Mesendoderm (in vitro differentiated cells): ENCODE measurements at regions not wholly inside any gene's neighbourhood (a gene's known extent, or its start where the extent isn't known, plus 50 kb on each side); places are given as distances from the start of the nearest gene placed in this dataset.

Experiments used
- DNase-seq: peaks from one replicate; pipeline ENCODE4 v3.0.0; 2013
- H2AK5ac ChIP-seq: 2 replicates; pipeline ENCODE4 v1.6.1; 2013; ENCODE audit warnings: low read length, inconsistent platforms
- H2BK120ac ChIP-seq: 2 replicates; pipeline ENCODE4 v1.6.1; 2013; ENCODE audit warnings: low read depth, mild to moderate bottlenecking, low read length, moderate library complexity, mixed read lengths
- H2BK15ac ChIP-seq: replicated peaks from 2 replicates; pipeline ENCODE4 v1.6.1; 2013; ENCODE audit warnings: low read depth, mild to moderate bottlenecking, moderate library complexity
- H2BK5ac ChIP-seq: 2 replicates; pipeline ENCODE4 v1.6.1; 2013; ENCODE audit warnings: low read length, inconsistent platforms
- H3K18ac ChIP-seq: 2 replicates; pipeline ENCODE4 v1.6.1; 2013; ENCODE audit warnings: mild to moderate bottlenecking, low read length, mixed read lengths
- H3K23ac ChIP-seq: one replicate; pipeline ENCODE4 v1.6.1; 2013; ENCODE audit warnings: low read length
- H3K27ac ChIP-seq: 2 replicates; pipeline ENCODE4 v1.5.1; 2013; ENCODE audit warnings: low read depth, mild to moderate bottlenecking, inconsistent platforms, low read length, moderate library complexity
- H3K27me3 ChIP-seq: 2 replicates; pipeline ENCODE4 v1.6.1; 2013; ENCODE audit warnings: low read length, control low read depth, mild to moderate bottlenecking, inconsistent platforms; ENCODE audit not compliant: insufficient read depth, poor library complexity
- H3K36me3 ChIP-seq: 2 replicates; pipeline ENCODE4 v1.6.1; 2013; ENCODE audit warnings: low read length, inconsistent platforms; ENCODE audit not compliant: control insufficient read depth, insufficient read depth
- H3K4ac ChIP-seq: one replicate; pipeline ENCODE4 v1.6.1; 2013; ENCODE audit warnings: low read depth, mild to moderate bottlenecking, low read length, moderate library complexity
- H3K4me1 ChIP-seq: 2 replicates; pipeline ENCODE4 v1.6.1; 2013; ENCODE audit warnings: low read depth, low read length, inconsistent platforms; ENCODE audit not compliant: control insufficient read depth
- H3K4me2 ChIP-seq: 2 replicates; pipeline ENCODE4 v1.6.1; 2013; ENCODE audit warnings: low read length
- H3K4me3 ChIP-seq: 2 replicates; pipeline ENCODE4 v1.5.1; 2013; ENCODE audit warnings: mild to moderate bottlenecking, low read length
- H3K56ac ChIP-seq: one replicate; pipeline ENCODE4 v1.6.1; 2013; ENCODE audit warnings: low read length
- H3K79me1 ChIP-seq: 2 replicates; pipeline ENCODE4 v1.6.1; 2013; ENCODE audit warnings: low read length, inconsistent platforms
- H3K79me2 ChIP-seq: 2 replicates; pipeline ENCODE4 v1.6.1; 2013; ENCODE audit warnings: mild to moderate bottlenecking, low read length; ENCODE audit not compliant: control insufficient read depth, insufficient read depth
- H3K9ac ChIP-seq: 2 replicates; pipeline ENCODE4 v1.6.1; 2013; ENCODE audit warnings: low read length, inconsistent platforms
- H4K5ac ChIP-seq: one replicate; pipeline ENCODE4 v1.6.1; 2013; ENCODE audit warnings: low read length
- H4K8ac ChIP-seq: one replicate; pipeline ENCODE4 v1.6.1; 2013; ENCODE audit warnings: low read depth, mild to moderate bottlenecking, control low read depth, low read length, moderate library complexity
- WGBS: extraction: QIAGEN DNeasy Blood & Tissue Kit; methylation state at CpG from one replicate; pipeline ENCODE4 v1.1.7; 2013; ENCODE audit warnings: low lambda C conversion rate, missing lambda C conversion rate; ENCODE audit not compliant: insufficient coverage; ENCODE audit errors: extremely low coverage; 5-methylcytosine and 5-hydroxymethylcytosine counted together

DNA sequence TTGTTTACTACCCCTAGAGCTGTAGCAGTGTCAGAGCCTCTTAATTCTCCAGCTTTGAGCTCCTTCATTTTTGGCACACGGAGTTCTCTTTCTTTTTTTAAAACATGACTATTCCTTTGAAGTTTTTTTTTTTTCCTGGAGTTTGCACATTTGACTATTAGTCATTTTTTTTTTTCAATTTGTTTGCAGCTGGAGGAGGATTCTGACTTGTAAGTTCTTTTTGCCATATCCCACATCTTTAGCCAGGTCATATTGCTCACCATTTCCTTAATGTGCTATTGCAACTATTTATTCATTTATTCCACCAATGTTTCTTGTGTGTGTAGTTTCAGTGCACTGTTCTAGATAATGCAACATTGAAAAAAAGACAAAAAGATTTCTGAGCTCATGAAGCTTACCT is 166.3 kb upstream of the ARHGAP20 start:
- no peaks in the 10 kb centered on the region for H3K4me1 ChIP-seq
- H2BK15ac ChIP-seq = no peak overlapping the region
- H3K27me3 ChIP-seq = no peaks in the 10 kb centered on the region
- DNase-seq = no peak
- no peak overlapping the region for H3K27ac ChIP-seq
- H3K18ac ChIP-seq = no peak overlapping the region
- H2BK120ac ChIP-seq = no peak overlapping the region
- no peak overlapping the region for H4K5ac ChIP-seq
- H4K8ac ChIP-seq = no peak overlapping the region
- no peak overlapping the region for H3K4ac ChIP-seq
- no peak overlapping the region for H3K23ac ChIP-seq
- H3K9ac ChIP-seq = no peak overlapping the region
- no peaks in the 10 kb centered on the region for H3K79me1 ChIP-seq
- no peaks in the 10 kb centered on the region for H3K79me2 ChIP-seq
- no peak overlapping the region for H3K4me3 ChIP-seq
- H3K4me2 ChIP-seq = no peak overlapping the region
- no peak overlapping the region for H3K56ac ChIP-seq
- no peaks in the 10 kb centered on the region for H3K36me3 ChIP-seq
- no peak overlapping the region for H2BK5ac ChIP-seq
- WGBS = no CpG with 5 or more reads among the region's 1 CpG
- no peak overlapping the region for H2AK5ac ChIP-seq

DNA sequence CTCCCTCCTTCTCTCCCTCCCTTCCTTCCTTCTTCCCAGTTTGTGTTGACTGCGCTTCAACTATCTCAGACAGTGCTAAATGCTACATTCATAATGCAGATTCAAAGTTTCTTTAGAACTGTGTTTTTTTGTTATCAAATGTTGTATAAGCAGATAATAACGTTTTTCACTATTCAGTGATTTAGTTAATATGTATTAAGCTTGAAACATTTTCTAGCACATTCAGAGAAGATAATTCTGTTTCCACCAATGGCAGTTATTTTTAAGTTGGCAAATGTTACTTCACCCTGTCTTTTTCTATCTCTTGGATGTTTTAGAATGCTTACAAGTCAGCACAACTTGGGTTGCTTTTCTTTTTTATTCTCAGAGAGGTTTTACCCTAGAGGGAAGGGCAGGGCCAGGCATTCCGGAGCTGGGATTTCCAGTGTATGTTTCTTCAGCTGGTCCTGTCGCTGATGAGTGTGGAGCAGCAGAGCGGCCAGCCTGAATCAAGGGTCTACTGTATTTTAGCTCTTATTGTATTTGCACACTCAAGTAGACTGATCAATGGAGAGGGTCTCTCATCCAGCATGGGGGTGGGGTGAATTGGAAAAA is 162.3 kb upstream of the ARHGAP20 start:
- H3K27ac ChIP-seq = no peak overlapping the region
- no CpG with 5 or more reads among the region's 5 CpGs for WGBS
- no peaks in the 10 kb centered on the region for H3K4me1 ChIP-seq
- no peaks in the 10 kb centered on the region for H3K27me3 ChIP-seq
- no peaks in the 10 kb centered on the region for H3K36me3 ChIP-seq
- H3K56ac ChIP-seq = no peak overlapping the region
- H2AK5ac ChIP-seq = no peak overlapping the region
- no peak overlapping the region for H3K23ac ChIP-seq
- H2BK15ac ChIP-seq = no peak overlapping the region
- H3K4me2 ChIP-seq = no peak overlapping the region
- H3K18ac ChIP-seq = no peak overlapping the region
- no peak overlapping the region for H3K4ac ChIP-seq
- no peak overlapping the region for H2BK120ac ChIP-seq
- no peak overlapping the region for H3K9ac ChIP-seq
- H3K79me1 ChIP-seq = no peaks in the 10 kb centered on the region
- no peak overlapping the region for H2BK5ac ChIP-seq
- no peak overlapping the region for H4K5ac ChIP-seq
- no peaks in the 10 kb centered on the region for H3K79me2 ChIP-seq
- DNase-seq = no peak
- no peak overlapping the region for H4K8ac ChIP-seq
- H3K4me3 ChIP-seq = no peak overlapping the region

DNA sequence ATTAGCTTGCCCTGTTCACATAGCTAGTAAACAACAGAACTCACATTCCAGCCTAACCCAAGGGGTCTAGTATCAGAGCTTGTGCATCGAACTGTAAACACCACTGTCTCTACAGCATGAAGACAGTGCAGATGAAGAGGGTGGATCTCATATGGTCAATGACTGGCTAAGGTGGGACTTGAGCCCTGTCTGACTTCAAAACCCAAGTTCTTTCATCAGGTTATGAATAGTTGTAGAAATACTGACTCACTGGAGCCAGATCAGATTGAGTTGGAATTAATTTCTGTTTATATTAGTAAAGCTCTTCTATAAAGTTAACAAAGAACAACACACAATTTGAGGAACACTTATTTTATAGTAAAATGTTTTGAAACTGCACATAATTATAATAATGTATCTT is 161.7 kb upstream of the ARHGAP20 start:
- Histone ChIP-seq H2BK15ac (no peak overlapping the region), H3K27ac (no peak overlapping the region), H3K4ac (no peak overlapping the region), H2BK5ac (no peak overlapping the region), H2AK5ac (no peak overlapping the region), H3K4me2 (no peak overlapping the region), H3K4me1 (no peaks in the 10 kb centered on the region), H4K5ac (no peak overlapping the region), H3K27me3 (no peaks in the 10 kb centered on the region), H3K36me3 (no peaks in the 10 kb centered on the region), H3K18ac (no peak overlapping the region), H3K4me3 (no peak overlapping the region), H4K8ac (no peak overlapping the region), H2BK120ac (no peak overlapping the region), H3K23ac (no peak overlapping the region), H3K56ac (no peak overlapping the region), H3K9ac (no peak overlapping the region), H3K79me1 (no peaks in the 10 kb centered on the region), H3K79me2 (no peaks in the 10 kb centered on the region)
- WGBS = no CpG with 5 or more reads among the region's 1 CpG
- no peak for DNase-seq

DNA sequence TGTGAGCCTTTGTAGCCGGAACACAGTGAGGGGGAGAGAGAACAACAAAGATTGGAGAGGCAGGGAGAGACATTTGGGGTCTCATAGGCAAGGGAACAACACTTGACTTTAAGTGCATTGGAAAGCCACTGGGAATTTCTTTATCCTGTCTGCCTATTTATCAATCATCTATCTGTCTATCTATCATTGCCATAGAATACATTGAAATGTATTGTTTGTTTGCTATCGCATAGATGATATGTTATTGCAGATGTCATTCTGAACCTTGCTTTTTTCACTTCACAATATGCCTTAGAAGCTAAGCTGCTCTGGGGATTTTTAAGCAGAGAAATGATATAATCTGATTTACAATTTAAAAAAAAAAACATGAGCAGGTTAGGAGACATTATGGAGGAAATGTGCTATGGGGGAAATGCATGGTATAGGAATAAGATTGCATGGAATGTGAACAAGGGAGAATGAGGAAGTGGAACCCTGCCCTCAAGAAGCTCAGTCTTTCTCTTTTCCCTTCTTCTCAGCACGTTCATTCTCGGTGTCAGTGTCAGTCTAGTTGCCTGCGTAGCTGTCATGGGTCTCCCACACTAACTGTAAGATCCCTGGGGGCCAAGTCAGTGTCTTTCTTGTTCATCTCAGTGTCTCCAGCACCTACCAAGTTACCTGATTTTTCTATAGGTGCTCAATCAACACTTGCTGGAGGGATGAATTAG is 158.7 kb upstream of the ARHGAP20 start:
- no peak overlapping the region for H3K9ac ChIP-seq
- H2BK15ac ChIP-seq = no peak overlapping the region
- H3K4me2 ChIP-seq = no peak overlapping the region

DNA sequence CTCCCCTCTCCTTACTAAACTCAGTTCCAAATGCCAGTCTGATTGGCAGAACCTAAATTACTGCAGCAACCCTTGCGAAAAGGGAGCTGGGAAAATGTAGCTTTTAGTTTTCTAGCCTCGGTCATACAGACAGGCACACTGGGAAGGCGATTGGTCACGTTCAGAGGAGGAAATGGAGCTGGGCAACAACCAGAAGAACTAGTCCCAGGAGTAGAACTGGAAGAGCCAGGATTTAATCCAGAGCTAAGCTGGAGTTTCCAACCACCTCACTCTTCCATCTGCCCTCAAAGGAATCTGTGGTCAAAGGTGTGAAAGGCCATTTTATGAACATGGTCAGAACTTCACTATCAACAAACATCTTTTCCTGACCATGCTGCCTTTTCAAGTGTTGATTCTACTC is 155.7 kb upstream of the ARHGAP20 start:
- Histone ChIP-seq H3K36me3 (no peaks in the 10 kb centered on the region), H2BK15ac (no peak overlapping the region), H3K27me3 (no peaks in the 10 kb centered on the region), H2AK5ac (no peak overlapping the region), H3K23ac (no peak overlapping the region), H3K4me3 (no peak overlapping the region), H3K79me2 (no peaks in the 10 kb centered on the region), H4K5ac (no peak overlapping the region), H3K4ac (no peak overlapping the region), H3K4me2 (no peak overlapping the region), H3K27ac (no peak overlapping the region), H2BK5ac (no peak overlapping the region), H3K18ac (no peak overlapping the region), H4K8ac (no peak overlapping the region), H3K9ac (no peak overlapping the region), H3K56ac (no peak overlapping the region), H3K79me1 (no peaks in the 10 kb centered on the region), H3K4me1 (no peaks in the 10 kb centered on the region), H2BK120ac (no peak overlapping the region)
- no peak for DNase-seq
- no CpG with 5 or more reads among the region's 4 CpGs for WGBS

More for the DNA sequence above, 158.7 kb upstream of the ARHGAP20 start:
- Histone ChIP-seq H3K18ac (no peak overlapping the region), H3K79me2 (no peaks in the 10 kb centered on the region), H3K56ac (no peak overlapping the region), H3K27me3 (no peaks in the 10 kb centered on the region), H4K8ac (no peak overlapping the region), H3K4me3 (no peak overlapping the region), H3K79me1 (no peaks in the 10 kb centered on the region), H4K5ac (no peak overlapping the region), H3K36me3 (no peaks in the 10 kb centered on the region), H2BK5ac (no peak overlapping the region), H3K4ac (no peak overlapping the region), H3K23ac (no peak overlapping the region), H2AK5ac (no peak overlapping the region), H3K27ac (no peak overlapping the region), H2BK120ac (no peak overlapping the region), H3K4me1 (no peaks in the 10 kb centered on the region)
- DNase-seq = no peak
- WGBS = no CpG with 5 or more reads among the region's 5 CpGs

DNA sequence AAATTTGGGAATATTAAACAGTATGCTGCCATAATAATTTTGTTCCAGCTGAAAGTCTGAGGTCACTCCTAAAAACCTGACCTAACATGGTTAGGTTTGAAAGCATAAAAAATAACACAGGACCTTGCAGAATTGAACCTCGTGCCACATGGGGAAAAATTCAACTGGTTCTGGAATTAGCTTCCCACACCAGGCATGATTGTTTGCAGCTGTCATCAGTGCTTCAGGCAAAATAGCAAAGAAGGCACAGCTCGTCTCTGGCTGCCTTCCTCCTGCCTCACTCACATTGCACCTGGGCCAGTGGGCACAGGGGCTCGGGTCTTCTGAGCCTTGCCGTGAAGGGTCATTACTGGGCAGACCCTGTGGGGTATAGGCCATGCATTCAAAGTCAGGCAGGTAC is 153.8 kb upstream of the ARHGAP20 start:
- no peak overlapping the region for H3K56ac ChIP-seq
- H4K5ac ChIP-seq = no peak overlapping the region
- no peaks in the 10 kb centered on the region for H3K79me2 ChIP-seq
- H3K18ac ChIP-seq = no peak overlapping the region
- H2BK120ac ChIP-seq = no peak overlapping the region
- no peak overlapping the region for H2BK15ac ChIP-seq
- H3K9ac ChIP-seq = no peak overlapping the region
- H3K4me1 ChIP-seq = no peaks in the 10 kb centered on the region
- H3K36me3 ChIP-seq = no peaks in the 10 kb centered on the region
- no peak overlapping the region for H3K23ac ChIP-seq
- no peak overlapping the region for H2AK5ac ChIP-seq
- no peak overlapping the region for H3K4me3 ChIP-seq
- H4K8ac ChIP-seq = no peak overlapping the region
- no peak overlapping the region for H3K4me2 ChIP-seq
- no peaks in the 10 kb centered on the region for H3K27me3 ChIP-seq
- no CpG with 5 or more reads among the region's 4 CpGs for WGBS
- no peaks in the 10 kb centered on the region for H3K79me1 ChIP-seq
- H3K4ac ChIP-seq = no peak overlapping the region
- DNase-seq = no peak
- no peak overlapping the region for H3K27ac ChIP-seq
- no peak overlapping the region for H2BK5ac ChIP-seq
